ENCODE measurements at regions not wholly inside any gene's neighbourhood (a gene's known extent, or its start where the extent isn't known, plus 50 kb on each side); places are given as distances from the start of the nearest gene placed in this dataset.

GRCh38 chr10:3445648-3446047, 273.1 kb upstream of the PITRM1 start:
- Histone ChIP-seq H3K4me2 (ENCODE audit: low read length) (no peak overlapping the region), H4K5ac (ENCODE audit: low read length) (no peak overlapping the region), H2BK120ac (ENCODE audit: low read depth, low read length) (no peak overlapping the region), H3K27me3 (ENCODE audit: insufficient read depth, low read length, poor library complexity) (no peaks in the 10 kb centered on the region), H3K4me3 (ENCODE audit: low read length) (no peak overlapping the region), H2BK5ac (ENCODE audit: low read length) (no peak overlapping the region), H3K4ac (ENCODE audit: low read depth, low read length) (no peak overlapping the region), H2BK15ac (replicated peaks; ENCODE audit: low read depth) (no peak overlapping the region), H3K79me2 (ENCODE audit: control insufficient read depth, insufficient read depth, low read length) (no peaks in the 10 kb centered on the region), H2AK5ac (ENCODE audit: low read length) (no peak overlapping the region), H3K9ac (ENCODE audit: low read length) (no peak overlapping the region), H3K56ac (ENCODE audit: low read length) (no peak overlapping the region), H3K27ac (ENCODE audit: low read depth, low read length) (no peak overlapping the region), H3K4me1 (ENCODE audit: control insufficient read depth, low read depth, low read length) (no peaks in the 10 kb centered on the region), H4K8ac (ENCODE audit: low read depth, low read length) (no peak overlapping the region), H3K36me3 (ENCODE audit: control insufficient read depth, insufficient read depth, low read length) (no peaks in the 10 kb centered on the region), H3K79me1 (ENCODE audit: low read length) (no peaks in the 10 kb centered on the region), H3K23ac (ENCODE audit: low read length) (no peak overlapping the region), H3K18ac (ENCODE audit: low read length) (no peak overlapping the region)
- no peak for DNase-seq
- no CpG with 5 or more reads among the region's 4 CpGs for WGBS (ENCODE audit: extremely low coverage, insufficient coverage, low lambda C conversion rate)

GRCh38 chr10:3442451-3442990, 269.9 kb upstream of the PITRM1 start:
- Histone ChIP-seq H3K36me3 (ENCODE audit: control insufficient read depth, insufficient read depth, low read length) (no peaks in the 10 kb centered on the region), H3K27me3 (ENCODE audit: insufficient read depth, low read length, poor library complexity) (no peaks in the 10 kb centered on the region), H3K4me3 (ENCODE audit: low read length) (no peak overlapping the region), H4K8ac (ENCODE audit: low read depth, low read length) (no peak overlapping the region), H3K23ac (ENCODE audit: low read length) (no peak overlapping the region), H3K27ac (ENCODE audit: low read depth, low read length) (no peak overlapping the region), H2AK5ac (ENCODE audit: low read length) (no peak overlapping the region), H2BK120ac (ENCODE audit: low read depth, low read length) (no peak overlapping the region), H2BK15ac (replicated peaks; ENCODE audit: low read depth) (no peak overlapping the region), H2BK5ac (ENCODE audit: low read length) (no peak overlapping the region), H3K4me1 (ENCODE audit: control insufficient read depth, low read depth, low read length) (no peaks in the 10 kb centered on the region), H3K79me2 (ENCODE audit: control insufficient read depth, insufficient read depth, low read length) (no peaks in the 10 kb centered on the region), H3K56ac (ENCODE audit: low read length) (no peak overlapping the region), H3K4ac (ENCODE audit: low read depth, low read length) (no peak overlapping the region), H3K9ac (ENCODE audit: low read length) (no peak overlapping the region), H4K5ac (ENCODE audit: low read length) (no peak overlapping the region), H3K4me2 (ENCODE audit: low read length) (no peak overlapping the region), H3K18ac (ENCODE audit: low read length) (no peak overlapping the region), H3K79me1 (ENCODE audit: low read length) (no peaks in the 10 kb centered on the region)
- DNase-seq, result no peak
- WGBS (ENCODE audit: extremely low coverage, insufficient coverage, low lambda C conversion rate), result no CpG with 5 or more reads among the region's 8 CpGs

- H3K18ac ChIP-seq (ENCODE audit: low read length), result no peak overlapping the region
- H3K23ac ChIP-seq (ENCODE audit: low read length), result no peak overlapping the region
- no peaks in the 10 kb centered on the region for H3K4me1 ChIP-seq (ENCODE audit: control insufficient read depth, low read depth, low read length)
- H2AK5ac ChIP-seq (ENCODE audit: low read length), result no peak overlapping the region
- H2BK5ac ChIP-seq (ENCODE audit: low read length), result no peak overlapping the region
- no peak overlapping the region for H4K5ac ChIP-seq (ENCODE audit: low read length)
- no peaks in the 10 kb centered on the region for H3K36me3 ChIP-seq (ENCODE audit: control insufficient read depth, insufficient read depth, low read length)
- no peak overlapping the region for H3K4me3 ChIP-seq (ENCODE audit: low read length)
- no peak overlapping the region for H3K9ac ChIP-seq (ENCODE audit: low read length)
- no peak overlapping the region for H2BK120ac ChIP-seq (ENCODE audit: low read depth, low read length)
- H2BK15ac ChIP-seq (replicated peaks; ENCODE audit: low read depth), result no peak overlapping the region
- H3K27ac ChIP-seq (ENCODE audit: low read depth, low read length), result no peak overlapping the region
- no peak for DNase-seq
- H3K4me2 ChIP-seq (ENCODE audit: low read length), result no peak overlapping the region
- H3K79me1 ChIP-seq (ENCODE audit: low read length), result no peaks in the 10 kb centered on the region
- no peak overlapping the region for H3K56ac ChIP-seq (ENCODE audit: low read length)
- no peaks in the 10 kb centered on the region for H3K27me3 ChIP-seq (ENCODE audit: insufficient read depth, low read length, poor library complexity)
- H3K79me2 ChIP-seq (ENCODE audit: control insufficient read depth, insufficient read depth, low read length), result no peaks in the 10 kb centered on the region
- H3K4ac ChIP-seq (ENCODE audit: low read depth, low read length), result no peak overlapping the region
- H4K8ac ChIP-seq (ENCODE audit: low read depth, low read length), result no peak overlapping the region
Measured at GRCh38 chr10:3439183-3439582, 266.6 kb upstream of the PITRM1 start.

DNA sequence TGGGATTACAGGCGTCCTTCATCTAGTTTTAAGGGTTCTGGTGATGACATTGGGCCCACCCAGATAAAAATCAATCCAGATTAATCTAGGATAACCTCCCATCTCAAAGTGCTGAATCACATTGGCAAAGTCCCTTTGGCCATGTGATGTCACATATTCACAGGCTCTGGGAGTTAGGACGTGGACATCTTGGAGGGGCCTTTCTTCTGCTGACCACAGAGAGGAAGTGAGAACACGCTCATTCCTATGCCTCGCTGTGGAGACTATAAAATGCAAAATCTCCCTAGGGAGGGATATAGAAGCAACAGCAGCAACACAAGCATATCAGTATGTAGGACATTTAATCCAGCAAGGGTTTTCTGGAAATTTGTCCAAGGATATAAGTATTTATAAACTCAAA, 266.0 kb upstream of the PITRM1 start:
- H3K79me1 ChIP-seq (ENCODE audit: low read length), result no peaks in the 10 kb centered on the region
- H4K8ac ChIP-seq (ENCODE audit: low read depth, low read length), result no peak overlapping the region
- H2BK5ac ChIP-seq (ENCODE audit: low read length), result no peak overlapping the region
- no peak overlapping the region for H3K9ac ChIP-seq (ENCODE audit: low read length)
- no peaks in the 10 kb centered on the region for H3K4me1 ChIP-seq (ENCODE audit: control insufficient read depth, low read depth, low read length)
- H3K79me2 ChIP-seq (ENCODE audit: control insufficient read depth, insufficient read depth, low read length), result no peaks in the 10 kb centered on the region
- no peak overlapping the region for H2BK120ac ChIP-seq (ENCODE audit: low read depth, low read length)
- no peak overlapping the region for H3K4me3 ChIP-seq (ENCODE audit: low read length)
- no peaks in the 10 kb centered on the region for H3K36me3 ChIP-seq (ENCODE audit: control insufficient read depth, insufficient read depth, low read length)
- H3K18ac ChIP-seq (ENCODE audit: low read length), result no peak overlapping the region
- H3K4me2 ChIP-seq (ENCODE audit: low read length), result no peak overlapping the region
- H3K27me3 ChIP-seq (ENCODE audit: insufficient read depth, low read length, poor library complexity), result no peaks in the 10 kb centered on the region
- no peak overlapping the region for H4K5ac ChIP-seq (ENCODE audit: low read length)
- no peak overlapping the region for H3K23ac ChIP-seq (ENCODE audit: low read length)
- no peak overlapping the region for H2BK15ac ChIP-seq (replicated peaks; ENCODE audit: low read depth)
- no peak overlapping the region for H3K56ac ChIP-seq (ENCODE audit: low read length)
- no peak overlapping the region for H2AK5ac ChIP-seq (ENCODE audit: low read length)
- no peak overlapping the region for H3K4ac ChIP-seq (ENCODE audit: low read depth, low read length)
- H3K27ac ChIP-seq (ENCODE audit: low read depth, low read length), result no peak overlapping the region
- WGBS (ENCODE audit: extremely low coverage, insufficient coverage, low lambda C conversion rate), result no CpG with 5 or more reads among the region's 4 CpGs
- no peak for DNase-seq

DNA sequence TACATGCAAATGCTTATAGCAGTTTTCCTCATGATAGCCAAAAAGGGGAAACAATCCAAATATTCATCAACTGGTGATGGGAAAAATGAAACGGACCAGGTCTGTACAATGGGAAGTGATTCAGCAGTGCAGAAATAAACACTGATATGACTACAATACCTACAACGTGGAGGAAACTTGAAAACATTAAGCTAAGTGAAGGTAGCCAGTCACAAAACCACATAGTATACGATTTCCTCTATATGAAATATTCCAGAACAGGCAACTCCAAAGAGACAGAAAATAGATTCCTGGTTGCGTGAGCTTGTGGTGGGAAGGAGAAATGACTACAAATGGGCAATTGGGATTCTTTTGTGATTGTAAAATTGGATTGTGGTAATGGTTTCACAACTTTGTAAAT, 263.1 kb upstream of the PITRM1 start:
- Histone ChIP-seq H3K18ac (ENCODE audit: low read length) (no peak overlapping the region), H3K4me2 (ENCODE audit: low read length) (no peak overlapping the region), H2AK5ac (ENCODE audit: low read length) (no peak overlapping the region), H3K79me2 (ENCODE audit: control insufficient read depth, insufficient read depth, low read length) (no peaks in the 10 kb centered on the region), H4K5ac (ENCODE audit: low read length) (no peak overlapping the region), H3K4me1 (ENCODE audit: control insufficient read depth, low read depth, low read length) (no peaks in the 10 kb centered on the region), H3K23ac (ENCODE audit: low read length) (no peak overlapping the region), H2BK15ac (replicated peaks; ENCODE audit: low read depth) (no peak overlapping the region), H3K79me1 (ENCODE audit: low read length) (no peaks in the 10 kb centered on the region), H3K27ac (ENCODE audit: low read depth, low read length) (no peak overlapping the region), H3K9ac (ENCODE audit: low read length) (no peak overlapping the region), H3K36me3 (ENCODE audit: control insufficient read depth, insufficient read depth, low read length) (no peaks in the 10 kb centered on the region), H3K4ac (ENCODE audit: low read depth, low read length) (no peak overlapping the region), H2BK120ac (ENCODE audit: low read depth, low read length) (no peak overlapping the region), H4K8ac (ENCODE audit: low read depth, low read length) (no peak overlapping the region), H3K56ac (ENCODE audit: low read length) (no peak overlapping the region), H3K27me3 (ENCODE audit: insufficient read depth, low read length, poor library complexity) (no peaks in the 10 kb centered on the region), H3K4me3 (ENCODE audit: low read length) (no peak overlapping the region), H2BK5ac (ENCODE audit: low read length) (no peak overlapping the region)
- WGBS (ENCODE audit: extremely low coverage, insufficient coverage, low lambda C conversion rate), result no CpG with 5 or more reads among the region's 4 CpGs
- no peak for DNase-seq

DNA sequence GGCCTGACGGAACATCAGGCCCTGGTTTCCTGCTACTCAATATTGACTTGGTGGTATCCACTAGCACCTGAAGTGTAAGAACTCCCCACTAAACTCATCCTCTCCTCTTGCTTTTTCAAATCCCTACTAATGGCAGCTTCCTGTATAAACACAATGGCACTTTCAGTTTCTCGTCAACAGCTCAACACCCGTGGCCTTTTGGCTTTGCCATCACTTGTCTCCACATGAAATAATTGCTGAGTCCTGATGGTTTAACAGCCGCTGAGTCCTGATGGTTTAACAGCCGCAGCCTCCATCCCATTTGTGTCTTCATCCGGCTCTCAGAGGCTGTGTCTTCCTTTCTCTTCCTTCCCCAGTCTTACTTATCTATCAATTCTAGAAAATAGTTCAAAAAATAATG, 261.4 kb upstream of the PITRM1 start:
- no peak overlapping the region for H3K4me3 ChIP-seq (ENCODE audit: low read length)
- no peaks in the 10 kb centered on the region for H3K79me1 ChIP-seq (ENCODE audit: low read length)
- no peak overlapping the region for H3K18ac ChIP-seq (ENCODE audit: low read length)
- H4K8ac ChIP-seq (ENCODE audit: low read depth, low read length), result no peak overlapping the region
- no peak overlapping the region for H2BK15ac ChIP-seq (replicated peaks; ENCODE audit: low read depth)
- no peaks in the 10 kb centered on the region for H3K27me3 ChIP-seq (ENCODE audit: insufficient read depth, low read length, poor library complexity)
- H4K5ac ChIP-seq (ENCODE audit: low read length), result no peak overlapping the region
- no peak overlapping the region for H3K4me2 ChIP-seq (ENCODE audit: low read length)
- no peak overlapping the region for H3K9ac ChIP-seq (ENCODE audit: low read length)
- DNase-seq, result no peak
- no peak overlapping the region for H3K23ac ChIP-seq (ENCODE audit: low read length)
- no peaks in the 10 kb centered on the region for H3K79me2 ChIP-seq (ENCODE audit: control insufficient read depth, insufficient read depth, low read length)
- H3K4ac ChIP-seq (ENCODE audit: low read depth, low read length), result no peak overlapping the region
- H2BK120ac ChIP-seq (ENCODE audit: low read depth, low read length), result no peak overlapping the region
- H2BK5ac ChIP-seq (ENCODE audit: low read length), result no peak overlapping the region
- H3K36me3 ChIP-seq (ENCODE audit: control insufficient read depth, insufficient read depth, low read length), result no peaks in the 10 kb centered on the region
- H2AK5ac ChIP-seq (ENCODE audit: low read length), result no peak overlapping the region
- no peak overlapping the region for H3K56ac ChIP-seq (ENCODE audit: low read length)
- WGBS (ENCODE audit: extremely low coverage, insufficient coverage, low lambda C conversion rate), result no CpG with 5 or more reads among the region's 6 CpGs
- no peak overlapping the region for H3K27ac ChIP-seq (ENCODE audit: low read depth, low read length)
- no peaks in the 10 kb centered on the region for H3K4me1 ChIP-seq (ENCODE audit: control insufficient read depth, low read depth, low read length)

All from mesendoderm (in vitro differentiated cells).